Suprapubic skin (tissue), 3 donors: ENCODE measurements at regions not wholly inside any gene's neighbourhood (a gene's known extent, or its start where the extent isn't known, plus 50 kb on each side); places are given as distances from the start of the nearest gene placed in this dataset.

Experiments
- CTCF ChIP-seq, 2 donors: fragments of 200-600 bp in 1 of 2; fragments of 450-650 bp in 1 of 2; sonication (generic) in 1 of 2; IDR thresholded peaks; one replicate each; pipeline ENCODE4 v1.5.1; 2016 to 2019; ENCODE audit warnings: antibody characterized with exemption in 2 of 2, mild to moderate bottlenecking in 1 of 2, moderate library complexity in 1 of 2
- EP300 ChIP-seq: sonication (generic); formaldehyde crosslinking; IDR thresholded peaks from one replicate; pipeline ENCODE4 v1.6.1; 2017; ENCODE audit warnings: antibody characterized with exemption
- POLR2A ChIP-seq, 2 donors: fragments of 450-650 bp; IDR thresholded peaks; one replicate each; pipeline ENCODE4 v1.6.1; 2017; ENCODE audit warnings: antibody characterized with exemption in 2 of 2, mild to moderate bottlenecking in 2 of 2, moderate library complexity in 2 of 2

DNA sequence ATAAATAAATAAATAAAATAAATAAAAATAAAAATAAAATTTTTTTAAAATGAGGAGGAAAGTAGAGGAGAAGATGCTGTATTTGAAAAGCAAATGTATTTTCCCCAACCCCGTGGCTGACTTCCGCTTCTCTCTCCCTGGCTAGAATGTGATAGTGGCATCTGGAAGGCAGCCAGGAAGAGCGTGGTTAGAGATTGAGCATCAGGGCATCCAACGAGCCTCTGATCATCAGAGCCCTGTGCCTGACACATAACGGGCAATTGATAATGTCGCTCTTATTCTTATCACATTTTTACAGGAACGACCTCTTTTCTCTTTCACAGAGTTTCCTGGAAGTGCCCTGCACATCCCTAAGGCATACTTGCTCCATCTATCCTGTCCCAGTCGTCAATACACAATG, 496.9 kb upstream of the TMEM132C start:
- TF ChIP-seq CTCF (IDR thresholded peaks at IDR 0.05) (no peak), POLR2A (IDR thresholded peaks at IDR 0.05) (no peak), EP300 (no peak)
